ENCODE measurements at regions not wholly inside any gene's neighbourhood (a gene's known extent, or its start where the extent isn't known, plus 50 kb on each side); places are given as distances from the start of the nearest gene placed in this dataset.

GRCh38 chr4:77471821-77472495 is 133.7 kb upstream of the CXCL13 start (continued):
- TF ChIP-seq PBX3 (IDR thresholded peaks at IDR 0.05), result no peak
- no peak for TF ChIP-seq CTCF (IDR thresholded peaks at IDR 0.05)
- no peak for TF ChIP-seq GABPA (IDR thresholded peaks at IDR 0.05; ENCODE audit: low read depth)
- TF ChIP-seq FOXM1 (IDR thresholded peaks at IDR 0.05; ENCODE audit: low read depth), result no peak
- no peak for TF ChIP-seq MEF2A (IDR thresholded peaks at IDR 0.05; ENCODE audit: borderline replicate concordance, low read depth)
- TF ChIP-seq CHD2 (IDR thresholded peaks at IDR 0.05; ENCODE audit: low read length, partially characterized antibody), result no peak

GRCh38 chr4:77473509-77473908 is 132.1 kb upstream of the CXCL13 start:
- Histone ChIP-seq H2AFZ (ENCODE audit: low read depth) (no peak overlapping the region), H3K9me3 (no peaks in the 10 kb centered on the region), H3K4me1 (ENCODE audit: control insufficient read depth in 1 of 2, insufficient read depth in 2 of 2, low read depth in 1 of 2, low read length in 1 of 2) (no peaks in the 10 kb centered on the region), H3F3A (replicated peaks; ENCODE audit: insufficient read depth) (no peaks in the 10 kb centered on the region), H4K20me1 (ENCODE audit: insufficient read depth) (no peaks in the 10 kb centered on the region), H3K79me2 (ENCODE audit: insufficient read depth) (no peaks in the 10 kb centered on the region), H3K4me2 (no peak overlapping the region), H3K27me3 (ENCODE audit: insufficient read depth) (no peaks in the 10 kb centered on the region; the same call in 1 of the 2 replicates), H3K9me2 (no peaks in the 10 kb centered on the region), H3K9ac (no peak overlapping the region), H3K4me3 (ENCODE audit: low read depth in 2 of 2, low read length in 1 of 2) (no peak overlapping the region), H3K36me3 (replicated peaks in 1 of 2; ENCODE audit: control insufficient read depth in 1 of 2, insufficient read depth in 2 of 2, low read length in 1 of 2) (no peaks in the 10 kb centered on the region), H3K27ac (ENCODE audit: low read depth in 2 of 2, low read length in 1 of 2) (no peak overlapping the region)
- POLR2A ChIA-PET, result interaction anchor here (0.6 kb wide), 1 partner anchor 631 kb away, joined by 4 read pairs; no protein-coding TSS in a partner anchor
- DNase-seq, result peak; percentile 15
- TF ChIP-seq RXRA (IDR thresholded peaks at IDR 0.05; ENCODE audit: borderline replicate concordance, low read depth), result no peak
- TF ChIP-seq IRF3 (IDR thresholded peaks at IDR 0.05; ENCODE audit: low read depth, low read length), result no peak
- TF ChIP-seq NFIC (IDR thresholded peaks at IDR 0.05; ENCODE audit: borderline replicate concordance), result no peak
- TF ChIP-seq CTCF (IDR thresholded peaks at IDR 0.05), result peak; percentile 51
- TF ChIP-seq TEAD4 (IDR thresholded peaks at IDR 0.05; ENCODE audit: borderline replicate concordance, insufficient read depth), result no peak
- TF ChIP-seq MAX (IDR thresholded peaks at IDR 0.05; ENCODE audit: low read depth), result no peak
- no peak for TF ChIP-seq POLR2AphosphoS5 (IDR thresholded peaks at IDR 0.05; ENCODE audit: low read depth, low read length)
- peak; percentile 16; the same call in 1 of the 2 replicates for TF ChIP-seq RAD21 (IDR thresholded peaks at IDR 0.05; ENCODE audit: low read length)
- CTCF ChIA-PET, result interaction anchor here (0.6 to 1.5 kb wide), 6 partner anchors 9 to 233 kb away, joined by 3 to 7 read pairs (median 4); no protein-coding TSS in a partner anchor
- WGBS (ENCODE audit: low lambda C conversion rate), result 17% methylated on average over 1 of the region's 1 CpG

Data from SK-N-SH (cell line).